GM12878 (cell line): ENCODE measurements at regions not wholly inside any gene's neighbourhood (a gene's known extent, or its start where the extent isn't known, plus 50 kb on each side); places are given as distances from the start of the nearest gene placed in this dataset.

Experiments
- ATAC-seq: fragments of 200-7000 bp; cut with Tn5 transposase; 3 replicates; pipeline ENCODE4 v1.9.1; 2020; ENCODE audit warnings: mild to moderate bottlenecking, moderate library complexity
- BruUV-seq: library from RNA; stranded (reverse); fragments of 400-500 nt; replicated peaks from 2 replicates; lab custom pipeline; 2021; lab: Mats Ljungman, UMichigan
- CTCF ChIA-PET: fragments of 300-600 bp; sonication (Branson Sonifier 250); formaldehyde crosslinking; extraction: SDS; loops from one replicate; lab custom pipeline; 2021; ENCODE audit warnings: inconsistent platforms; lab: Yijun Ruan, JAX
- POLR2A ChIA-PET: fragments of 350-600 bp; formaldehyde crosslinking; extraction: SDS; loops from one replicate; lab custom pipeline; 2021; ENCODE audit warnings: inconsistent platforms; lab: Charles Lee
- RAD21 ChIA-PET: fragments of 300-600 bp; sonication (Branson Sonifier 250); formaldehyde crosslinking; loops from one replicate; lab custom pipeline; 2023; ENCODE audit warnings: antibody characterized with exemption; ENCODE audit not compliant: unreplicated experiment; lab: Charles Lee
- SMC1A ChIA-PET: fragments of 300-600 bp; sonication (Branson Sonifier 250); formaldehyde crosslinking; loops from one replicate; lab custom pipeline; 2023; ENCODE audit not compliant: unreplicated experiment, uncharacterized antibody; lab: Charles Lee
- DNase-seq: peaks from one replicate; pipeline ENCODE4 v3.0.0-alpha.2; 2011; ENCODE audit warnings: low read depth, low spot score
- FAIRE-seq: peaks from 3 replicates; lab custom pipeline; 2011; peaks lifted over from hg19 to GRCh38; lab: Jason Lieb, UNC
- H2AFZ ChIP-seq: 2 replicates; pipeline ENCODE4 v1.6.0; 2011; ENCODE audit warnings: low read depth, low read length, control low read depth; ENCODE audit not compliant: control insufficient read depth
- H3K27ac ChIP-seq: 2 replicates; pipeline ENCODE4 v1.5.1; 2011; ENCODE audit warnings: control low read depth; ENCODE audit not compliant: control insufficient read depth, insufficient read depth
- H3K27me3 ChIP-seq, 2 experiments: replicated peaks in 1 of 2; 2 replicates each; pipeline versions ENCODE4 v1.6.0 to v1.6.1; 2011; ENCODE audit warnings: low read length in 1 of 2; ENCODE audit not compliant: control insufficient read depth in 2 of 2, insufficient read depth in 2 of 2
- H3K36me3 ChIP-seq, 2 experiments: 2 replicates each; pipeline ENCODE4 v1.5.1; 2011; ENCODE audit warnings: low read length in 1 of 2; ENCODE audit not compliant: control insufficient read depth in 2 of 2, insufficient read depth in 2 of 2
- H3K4me1 ChIP-seq: 2 replicates; pipeline ENCODE4 v1.6.1; 2011; ENCODE audit warnings: mild to moderate bottlenecking, low read length, moderate library complexity, mixed read lengths; ENCODE audit not compliant: control insufficient read depth, insufficient read depth
- H3K4me2 ChIP-seq: 2 replicates; pipeline ENCODE4 v1.6.0; 2011; ENCODE audit warnings: control low read depth; ENCODE audit not compliant: control insufficient read depth, insufficient read depth
- H3K4me3 ChIP-seq: fragments of 200-600 bp; sonication (generic); 2 replicates; pipeline ENCODE4 v1.5.1; 2016
- H3K79me2 ChIP-seq: 2 replicates; pipeline ENCODE4 v1.6.0; 2011; ENCODE audit warnings: low read length; ENCODE audit not compliant: control insufficient read depth, insufficient read depth
- H3K9ac ChIP-seq: 2 replicates; pipeline ENCODE4 v1.8.0; 2011; ENCODE audit warnings: low read length, control low read depth, mixed read lengths; ENCODE audit not compliant: control insufficient read depth, insufficient read depth
- H3K9me3 ChIP-seq: replicated peaks from 3 replicates; pipeline ENCODE4 v1.5.1; 2011; ENCODE audit warnings: mild to moderate bottlenecking, low read length; ENCODE audit not compliant: control insufficient read depth, insufficient read depth
- H4K20me1 ChIP-seq: 2 replicates; pipeline ENCODE4 v1.6.0; 2011; ENCODE audit not compliant: control insufficient read depth, insufficient read depth
- BCL3 ChIP-seq: IDR thresholded peaks from 2 replicates; pipeline ENCODE4 v1.6.1; 2011; ENCODE audit warnings: borderline replicate concordance, low read depth, mild to moderate bottlenecking, moderate library complexity, low read length; ENCODE audit not compliant: insufficient read depth, poor library complexity, severe bottlenecking
- E2F8 ChIP-seq: fragments of 450-650 bp; IDR thresholded peaks from 2 replicates; pipeline ENCODE4 v1.6.1; 2018; ENCODE audit warnings: mild to moderate bottlenecking, low read depth, moderate library complexity; ENCODE audit not compliant: partially characterized antibody
- EED ChIP-seq: sonication (generic); IDR thresholded peaks from 2 replicates; pipeline ENCODE4 v1.6.1; 2016; ENCODE audit warnings: antibody characterized with exemption, low read depth
- PBX3 ChIP-seq: IDR thresholded peaks from 2 replicates; pipeline ENCODE4 v1.6.1; 2011; ENCODE audit warnings: mild to moderate bottlenecking, low read depth, low read length, moderate library complexity; ENCODE audit not compliant: insufficient replicate concordance
- STAT1 ChIP-seq: fragments of 450-650 bp; conservative IDR thresholded peaks from 2 replicates; pipeline ENCODE4 v1.6.1; 2014; ENCODE audit warnings: antibody characterized with exemption, mild to moderate bottlenecking
- WGBS: methylation state at CpG from one replicate; pipeline ENCODE4 v1.1.6; 2016; ENCODE audit warnings: low lambda C conversion rate; ENCODE audit not compliant: insufficient replicate concordance, insufficient coverage; ENCODE audit errors: missing lambda C conversion rate; 5-methylcytosine and 5-hydroxymethylcytosine counted together
- in situ Hi-C: fragments of 300-500 bp; cut with MboI; formaldehyde crosslinking; loops from 9 replicates; pipeline ENCODE4 v1.14.3; 2018; ENCODE audit warnings: mixed read lengths
- intact Hi-C: fragments of 100-400 bp; cut with micrococcal nuclease; formaldehyde crosslinking; loops from one replicate; pipeline ENCODE4 v1.14.2; 2022; ENCODE audit not compliant: unreplicated experiment

GRCh38 chr4:156391325-156391653, 437.6 kb upstream of the CTSO start (continued):
- no peak for TF ChIP-seq E2F8

- SMC1A ChIA-PET: no interaction called here
These were observed 437.1 kb upstream of the CTSO start for GRCh38 chr4:156390599-156391324.

More at GRCh38 chr4:156390599-156391324, 437.1 kb upstream of the CTSO start:
- H3K4me3 ChIP-seq: no peak overlapping the region
- FAIRE-seq (no peak), DNase-seq (no peak), ATAC-seq (no peak)
- no peaks in the 10 kb centered on the region for H3K4me1 ChIP-seq
- H3K4me2 ChIP-seq: no peak overlapping the region
- H3K9ac ChIP-seq: no peak overlapping the region
- no peak overlapping the region for H2AFZ ChIP-seq
- ChIA-PET RAD21 (no interaction called here), POLR2A (no interaction called here), CTCF (interaction anchor here (1.5 kb wide), 1 partner anchor 156 kb away, joined by 3 read pairs; no protein-coding TSS in a partner anchor)
- no peak overlapping the region for H3K27ac ChIP-seq
- 17% methylated on average over 4 of the region's 4 CpGs for WGBS
- TF ChIP-seq STAT1: no peak
- no peak for TF ChIP-seq EED
- no peak for TF ChIP-seq BCL3
- no peak for TF ChIP-seq PBX3
- H4K20me1 ChIP-seq: no peaks in the 10 kb centered on the region
- in situ Hi-C loops (no loop called here), intact Hi-C loops (no loop called here)
- no peaks in the 10 kb centered on the region for H3K27me3 ChIP-seq
- BruUV-seq: no TSS peak
- no peaks in the 10 kb centered on the region for H3K9me3 ChIP-seq
- no peaks in the 10 kb centered on the region for H3K79me2 ChIP-seq
- H3K36me3 ChIP-seq: no peaks in the 10 kb centered on the region
